ENCODE measurements at regions not wholly inside any gene's neighbourhood (a gene's known extent, or its start where the extent isn't known, plus 50 kb on each side); places are given as distances from the start of the nearest gene placed in this dataset.

GRCh38 chr1:172732427-172732826 lies 73.5 kb downstream of the FASLG start:
- Histone ChIP-seq H3K27ac (no peak overlapping the region), H3K27me3 (no peaks in the 10 kb centered on the region), H3K4me3 (no peak overlapping the region), H3K9me3 (no peaks in the 10 kb centered on the region), H3K4me1 (no peaks in the 10 kb centered on the region), H3K9ac (ENCODE audit: low read depth in 2 of 2, low read length in 2 of 2) (no peak overlapping the region), H3K36me3 (no peaks in the 10 kb centered on the region)
- DNase-seq, result no peak
- TF ChIP-seq CTCF (IDR thresholded peaks at IDR 0.05), result no peak
- intact Hi-C loops (cut with DNase I), result no loop called here

- Histone ChIP-seq H3K27ac (no peak overlapping the region), H3K4me3 (no peak overlapping the region), H3K36me3 (no peaks in the 10 kb centered on the region), H3K9ac (ENCODE audit: low read depth in 2 of 2, low read length in 2 of 2) (no peak overlapping the region), H3K27me3 (no peaks in the 10 kb centered on the region), H3K4me1 (no peaks in the 10 kb centered on the region), H3K9me3 (no peaks in the 10 kb centered on the region)
- intact Hi-C loops (cut with DNase I), result no loop called here
- no peak for TF ChIP-seq CTCF (IDR thresholded peaks at IDR 0.05)
- DNase-seq, result no peak
These were observed 74.9 kb downstream of the FASLG start for GRCh38 chr1:172733815-172734214.

GRCh38 chr1:172738389-172738788 lies 79.5 kb downstream of the FASLG start:
- H3K4me3 ChIP-seq, result no peak overlapping the region
- no peak overlapping the region for H3K27ac ChIP-seq
- H3K4me1 ChIP-seq, result no peaks in the 10 kb centered on the region
- TF ChIP-seq CTCF (IDR thresholded peaks at IDR 0.05), result no peak
- H3K36me3 ChIP-seq, result no peaks in the 10 kb centered on the region
- H3K9ac ChIP-seq (ENCODE audit: low read depth in 2 of 2, low read length in 2 of 2), result no peak overlapping the region
- no peaks in the 10 kb centered on the region for H3K9me3 ChIP-seq
- intact Hi-C loops (cut with DNase I), result no loop called here
- H3K27me3 ChIP-seq, result no peaks in the 10 kb centered on the region
- DNase-seq, result no peak

- H3K4me3 ChIP-seq, result no peak overlapping the region
- intact Hi-C loops (cut with DNase I), result loop anchor here (2.0 to 10.0 kb wide), 4 partner anchors 82 to 1472 kb away; no protein-coding TSS in a partner anchor
- peaks cover 4% of the 10 kb centered on the region for H3K4me1 ChIP-seq
- H3K27ac ChIP-seq, result no peak overlapping the region
- H3K36me3 ChIP-seq, result no peaks in the 10 kb centered on the region
- peak; percentile 83 for TF ChIP-seq CTCF (IDR thresholded peaks at IDR 0.05)
- H3K27me3 ChIP-seq, result no peaks in the 10 kb centered on the region
- H3K9ac ChIP-seq (ENCODE audit: low read depth in 2 of 2, low read length in 2 of 2), result no peak overlapping the region
- no peak for DNase-seq
- H3K9me3 ChIP-seq, result no peaks in the 10 kb centered on the region
These were observed 83.9 kb downstream of the FASLG start for GRCh38 chr1:172742599-172743500.

GRCh38 chr1:172745014-172745413 lies 86.1 kb downstream of the FASLG start:
- Histone ChIP-seq H3K4me1 (peaks cover 4% of the 10 kb centered on the region), H3K27me3 (no peaks in the 10 kb centered on the region), H3K9ac (ENCODE audit: low read depth in 2 of 2, low read length in 2 of 2) (no peak overlapping the region), H3K4me3 (no peak overlapping the region), H3K9me3 (no peaks in the 10 kb centered on the region), H3K36me3 (no peaks in the 10 kb centered on the region), H3K27ac (no peak overlapping the region)
- peak; percentile 53 for DNase-seq
- intact Hi-C loops (cut with DNase I), result loop anchor here (10.0 kb wide), 2 partner anchors 670 to 1470 kb away; no protein-coding TSS in a partner anchor
- peak; percentile 60 for TF ChIP-seq CTCF (IDR thresholded peaks at IDR 0.05)

Measured in colonic mucosa (tissue), 4 donors.